SIG-M5 treated with dmso at 0.1 percent for 504 hours (cell line): ENCODE measurements at regions not wholly inside any gene's neighbourhood (a gene's known extent, or its start where the extent isn't known, plus 50 kb on each side); places are given as distances from the start of the nearest gene placed in this dataset.
"Not testable (repeated sequence)": the region's sequence is repeated elsewhere in the genome, so short reads cannot be mapped to it uniquely, and the experiment has no call there.

Experiments used
- DNase-seq: peaks from one replicate; lab custom pipeline; 2025; ENCODE audit not compliant: unreplicated experiment; lab: John Stamatoyannopoulos, UW

DNA sequence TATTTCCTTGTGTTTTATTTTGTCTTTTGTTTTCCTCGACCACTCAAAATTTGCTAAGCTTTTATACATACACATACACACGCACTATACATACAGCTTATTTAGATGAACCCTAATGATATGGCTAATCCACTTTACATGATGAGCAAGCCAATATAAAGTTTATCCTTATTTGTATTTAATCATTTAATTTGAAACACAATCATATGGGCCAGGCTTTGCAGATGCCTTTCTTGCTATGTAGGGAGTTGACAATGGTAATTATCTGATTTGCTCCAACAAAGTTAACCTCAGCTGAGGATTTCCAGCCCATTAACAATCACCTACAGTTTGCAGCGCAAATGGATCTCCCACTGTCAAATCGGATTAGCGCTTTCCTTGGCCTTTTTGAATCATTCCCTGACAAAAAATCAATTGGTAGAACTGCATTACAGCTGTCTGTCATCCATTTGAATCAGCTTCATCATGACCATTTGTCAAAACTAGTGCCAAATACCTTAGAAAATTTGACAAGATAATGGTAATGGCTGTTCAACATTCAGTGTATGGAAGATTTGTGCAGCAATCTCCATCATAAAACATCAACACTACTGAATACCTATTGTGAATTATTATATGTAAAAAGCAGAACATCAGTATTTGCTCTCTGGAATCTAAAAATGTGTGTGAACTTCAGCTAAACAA is 352.6 kb downstream of the MRPL39 start:
- DNase-seq, result no peak

DNA sequence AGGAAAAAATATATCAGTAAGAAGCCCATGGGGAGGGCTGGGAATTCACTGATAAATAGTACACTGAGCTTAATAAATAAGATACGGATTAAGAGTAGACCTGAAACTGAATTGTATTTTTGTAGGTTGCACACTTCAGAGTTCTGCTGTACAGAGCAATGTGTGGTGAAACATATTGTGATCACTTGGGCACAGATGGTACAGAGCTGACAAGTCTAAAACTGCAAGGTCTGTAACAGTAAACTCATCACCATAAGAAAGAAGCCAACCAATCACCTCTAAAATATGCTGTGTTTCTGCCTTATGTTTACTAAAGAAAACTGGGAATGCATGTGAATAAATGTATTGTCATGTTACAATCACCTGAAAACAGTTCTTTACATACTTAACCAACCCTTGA is 360.7 kb downstream of the MRPL39 start:
- no peak for DNase-seq

DNA sequence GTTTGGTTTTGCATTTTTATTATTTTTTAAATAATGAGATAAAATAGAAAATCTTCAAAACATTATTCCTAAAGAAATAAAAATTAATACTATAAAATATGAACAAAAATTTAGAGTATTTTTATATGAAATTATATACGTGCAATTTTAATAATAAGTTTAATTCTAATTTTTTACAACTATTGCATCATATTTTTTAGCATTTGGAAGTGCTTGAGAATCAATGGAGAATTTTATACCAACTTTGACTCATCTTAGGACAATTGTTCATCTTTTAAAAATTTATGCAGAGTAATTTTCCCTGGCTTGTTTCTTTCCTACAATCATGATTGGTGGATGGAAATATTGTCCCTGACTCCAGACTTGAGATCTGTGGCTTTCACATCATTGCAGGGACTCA is 362.5 kb downstream of the MRPL39 start:
- no peak for DNase-seq

DNA sequence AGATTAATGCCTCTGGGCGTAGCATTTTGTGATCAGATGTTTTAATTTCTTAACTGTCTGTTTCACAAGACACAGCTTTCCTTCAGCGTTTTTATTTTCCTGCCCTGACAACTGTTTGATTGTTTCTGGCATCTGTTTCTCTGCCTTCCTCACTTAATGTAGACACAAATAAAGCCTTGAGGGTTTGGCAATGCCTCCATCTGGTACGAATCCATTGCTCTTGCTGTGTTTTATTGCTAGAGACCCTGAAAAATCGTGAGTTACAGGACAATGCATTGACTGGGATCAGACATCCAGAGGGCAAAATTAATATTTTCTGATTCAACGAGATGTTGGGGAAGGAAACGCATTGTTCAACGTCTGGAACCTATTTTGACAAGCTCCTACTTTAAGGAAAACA is 363.5 kb downstream of the MRPL39 start:
- no peak for DNase-seq

DNA sequence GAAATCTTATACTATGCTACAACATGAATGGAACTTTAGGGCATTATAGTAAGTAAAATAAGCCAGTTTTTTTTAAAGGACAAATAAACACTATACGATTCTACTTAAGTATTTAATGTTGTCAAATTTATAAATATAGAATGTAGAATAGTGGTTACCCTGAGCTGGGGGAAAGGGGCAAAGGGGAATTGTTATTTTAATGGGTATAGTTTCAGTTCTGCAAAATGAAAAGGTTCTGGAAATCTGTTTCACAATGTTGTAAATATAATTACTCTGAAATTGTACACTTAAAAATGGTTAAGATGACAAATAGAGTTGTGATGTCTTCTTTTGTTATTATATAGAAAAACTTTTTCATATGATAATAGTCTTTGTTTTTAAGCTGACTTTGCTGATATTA is 366.3 kb downstream of the MRPL39 start:
- peak; percentile 43 for DNase-seq

DNA sequence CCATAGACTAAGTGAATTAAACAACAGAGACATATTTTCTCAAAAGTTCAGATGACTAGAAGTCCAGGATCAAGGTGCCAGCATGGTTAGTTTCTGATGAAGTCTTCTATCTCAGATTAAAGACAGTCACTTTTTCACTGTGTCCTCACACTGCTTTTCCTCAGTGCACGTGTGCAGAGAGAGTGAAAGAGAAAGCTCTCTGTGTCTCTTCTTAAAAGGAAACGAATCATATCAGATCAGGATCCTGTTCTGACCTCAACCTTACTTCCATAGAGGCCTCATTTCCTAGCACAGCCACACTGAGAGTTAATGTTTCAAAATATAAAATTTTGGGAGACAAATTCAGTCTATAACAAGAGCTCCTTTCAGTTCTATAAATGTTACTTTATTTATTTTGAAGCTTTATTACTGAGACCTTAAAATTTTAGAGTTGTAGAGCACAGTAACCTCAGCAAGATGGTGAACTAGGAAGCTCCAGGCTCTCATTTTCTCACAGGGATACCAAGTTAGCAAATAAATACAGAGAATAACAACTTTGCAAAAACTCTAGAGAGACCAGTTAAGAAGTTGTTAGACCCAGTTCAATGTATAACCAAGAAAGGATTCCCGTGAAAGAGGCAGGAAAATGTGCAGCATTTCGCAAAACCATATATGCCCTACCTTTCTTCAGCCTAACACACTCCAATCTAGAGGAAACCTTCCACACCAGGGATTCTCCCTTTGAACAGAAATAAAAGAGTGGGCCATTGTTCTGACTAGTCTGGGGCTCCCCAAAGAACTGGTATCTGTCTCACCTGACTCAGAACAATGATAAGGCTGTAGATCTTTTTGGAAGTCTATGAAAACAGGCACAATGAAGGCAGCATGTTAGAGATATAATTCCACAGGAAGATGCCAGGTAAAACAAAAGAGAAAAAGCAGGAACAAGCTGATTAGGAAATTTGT is 372.2 kb downstream of the MRPL39 start:
- DNase-seq, result no peak

DNA sequence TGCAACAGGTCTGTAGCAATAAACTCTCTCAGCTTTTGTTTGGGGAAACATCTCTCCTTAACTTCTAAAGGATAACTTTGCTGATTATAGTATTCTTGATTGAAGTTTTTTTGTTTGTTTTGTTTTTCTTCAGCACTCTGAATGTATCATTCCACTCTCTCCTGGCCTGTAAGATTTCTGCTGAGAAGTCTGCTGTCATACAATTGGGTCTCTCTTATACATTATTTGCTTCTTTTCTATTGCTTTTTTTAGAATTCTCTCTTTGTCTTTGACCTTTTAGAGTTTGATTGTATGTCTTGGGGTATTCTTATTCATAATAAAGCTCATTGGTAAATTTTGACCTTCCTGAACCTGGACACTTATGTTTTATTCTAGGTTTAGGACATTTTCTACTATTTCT is 386.3 kb downstream of the MRPL39 start:
- DNase-seq, result no peak

DNA sequence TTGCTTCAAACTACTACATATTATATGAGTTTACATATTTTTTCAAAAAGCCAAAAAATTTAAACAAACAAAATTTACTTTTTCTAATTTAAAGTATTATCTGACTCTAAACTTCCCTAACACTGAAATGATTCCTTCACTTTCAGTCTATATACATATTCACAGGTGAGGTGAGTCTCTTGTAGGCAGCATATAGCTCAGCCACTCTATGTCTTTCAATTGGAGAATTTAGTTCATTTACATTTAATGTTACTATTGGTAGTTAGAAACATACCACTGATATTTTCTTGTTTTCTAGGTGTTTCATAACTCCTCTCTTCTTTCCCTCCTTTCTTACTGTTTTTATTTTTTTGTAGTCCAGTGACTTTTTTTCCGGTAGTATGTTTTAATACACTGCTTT is 387.1 kb downstream of the MRPL39 start:
- no peak for DNase-seq

DNA sequence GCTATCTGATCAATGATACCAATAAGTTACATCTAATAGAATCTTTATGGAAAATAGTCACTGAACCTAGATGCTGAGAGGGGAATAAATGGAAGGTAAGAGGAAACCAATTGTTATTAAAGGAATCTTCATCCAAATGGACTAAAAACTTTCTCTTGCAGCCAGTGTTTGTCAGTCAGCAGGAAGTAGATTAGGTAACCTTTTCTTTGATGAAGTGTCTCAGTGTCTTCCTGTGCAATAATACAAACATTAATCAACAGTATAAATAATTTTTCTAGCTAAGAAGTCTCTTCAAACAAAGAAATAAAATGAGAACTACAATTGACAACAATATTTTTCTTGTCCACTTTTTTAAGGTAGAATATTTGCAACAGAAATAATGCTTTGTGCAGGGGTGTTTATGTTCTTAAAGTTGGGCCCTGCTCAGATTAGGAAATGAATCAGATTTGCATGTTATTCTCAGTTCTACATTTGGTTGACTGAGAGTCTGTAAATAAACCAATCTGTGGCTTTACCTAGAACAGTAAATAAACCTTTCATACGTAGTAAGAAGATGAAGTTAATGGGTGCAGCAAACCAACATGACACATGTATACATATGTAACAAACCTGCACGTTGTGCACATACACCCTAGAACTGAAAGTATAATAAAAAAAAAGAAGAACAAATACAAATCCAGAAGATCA is 391.4 kb downstream of the MRPL39 start:
- no peak for DNase-seq

DNA sequence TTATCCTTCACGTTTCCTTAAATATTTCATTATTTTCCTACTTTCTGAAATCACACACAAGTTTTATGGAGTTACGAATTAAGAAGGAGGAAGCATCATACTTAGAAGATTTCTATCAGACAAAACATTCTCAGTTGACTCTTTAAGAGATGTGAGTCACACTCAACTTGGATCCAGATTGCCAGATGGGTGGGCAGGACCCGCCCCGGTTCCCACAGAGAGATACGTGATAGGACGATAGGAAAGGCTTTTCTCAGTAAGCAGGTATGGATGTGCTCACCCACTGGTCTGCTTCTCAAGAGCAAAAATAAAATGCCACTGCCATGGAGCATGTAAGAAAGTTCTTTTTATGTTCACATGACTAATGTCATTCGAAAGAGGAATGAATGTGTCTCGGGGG is 392.6 kb downstream of the MRPL39 start:
- DNase-seq, result no peak

DNA sequence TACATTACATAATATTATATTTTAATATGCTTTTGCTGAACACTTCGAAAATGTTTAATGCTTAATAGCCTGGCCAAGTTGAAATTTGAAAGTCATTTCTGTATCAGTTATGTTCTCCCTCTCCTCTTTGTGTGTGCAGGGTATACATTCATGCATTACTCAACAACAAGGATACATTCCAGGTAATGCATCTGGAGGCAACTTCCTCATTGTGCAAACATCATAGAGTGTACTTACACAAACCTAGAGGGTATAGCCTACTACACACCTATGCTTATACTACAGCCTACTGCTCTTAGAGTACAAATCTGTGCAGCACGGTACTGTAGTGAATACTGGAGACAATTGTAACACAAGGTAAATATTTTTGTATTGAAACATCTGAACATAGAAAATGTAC is 407.3 kb downstream of the MRPL39 start:
- no peak for DNase-seq

DNA sequence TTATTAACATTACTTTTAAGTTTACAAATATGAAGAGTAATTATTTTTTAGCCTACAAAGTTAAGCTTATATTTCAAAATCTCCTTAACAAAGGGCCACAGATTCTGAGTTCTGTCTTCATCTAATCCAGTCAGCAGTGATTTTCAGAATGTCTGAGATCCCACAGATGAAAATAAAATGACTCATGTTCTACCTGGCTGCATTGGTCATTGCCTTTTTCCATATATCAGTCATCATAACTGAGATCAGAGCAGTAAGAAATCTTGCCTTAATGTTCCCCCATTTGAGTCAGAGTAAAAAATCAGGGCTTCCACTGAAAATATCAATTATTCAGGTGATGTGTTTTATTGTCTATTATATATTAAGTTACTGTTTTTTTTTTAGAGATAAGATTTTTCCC is 416.1 kb downstream of the MRPL39 start:
- no peak for DNase-seq

DNA sequence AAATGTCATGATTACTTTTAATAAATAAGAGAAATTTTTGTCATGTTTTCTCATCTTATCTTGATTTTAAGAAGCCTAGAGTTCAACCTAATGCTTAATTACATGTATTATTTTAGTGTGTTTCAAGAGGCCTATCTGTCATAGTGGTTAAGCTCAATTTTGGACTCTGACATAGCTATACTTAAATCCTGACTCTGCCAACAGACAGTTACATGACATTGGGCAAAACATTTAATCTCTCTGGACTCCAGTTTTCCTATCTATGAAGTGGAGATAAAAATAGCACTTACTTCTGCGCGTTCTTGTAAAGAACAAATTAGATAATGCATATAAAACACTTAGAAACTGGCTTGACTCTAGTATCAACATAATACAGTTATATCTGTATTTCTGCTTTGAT is 417.8 kb downstream of the MRPL39 start:
- no peak for DNase-seq

DNA sequence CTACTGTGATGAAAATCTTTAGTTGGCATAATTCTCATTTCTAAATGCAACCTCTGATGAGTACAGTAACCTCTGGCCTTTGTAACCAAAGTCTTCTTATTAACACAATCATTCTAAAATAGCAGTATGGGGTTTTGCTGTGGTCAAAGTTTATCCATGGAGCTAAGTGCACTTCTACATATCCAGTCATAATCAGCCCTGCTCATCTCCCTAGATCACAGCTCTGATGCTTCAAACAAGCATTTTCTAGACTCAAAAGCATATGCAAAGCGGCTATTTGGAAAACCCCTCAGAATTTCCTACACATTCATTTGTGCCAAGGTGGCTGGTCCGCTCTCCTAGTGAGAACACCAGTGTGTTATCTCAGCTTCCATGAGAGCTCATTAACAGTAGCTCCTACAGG is 418.6 kb downstream of the MRPL39 start:
- DNase-seq, result no peak

DNA sequence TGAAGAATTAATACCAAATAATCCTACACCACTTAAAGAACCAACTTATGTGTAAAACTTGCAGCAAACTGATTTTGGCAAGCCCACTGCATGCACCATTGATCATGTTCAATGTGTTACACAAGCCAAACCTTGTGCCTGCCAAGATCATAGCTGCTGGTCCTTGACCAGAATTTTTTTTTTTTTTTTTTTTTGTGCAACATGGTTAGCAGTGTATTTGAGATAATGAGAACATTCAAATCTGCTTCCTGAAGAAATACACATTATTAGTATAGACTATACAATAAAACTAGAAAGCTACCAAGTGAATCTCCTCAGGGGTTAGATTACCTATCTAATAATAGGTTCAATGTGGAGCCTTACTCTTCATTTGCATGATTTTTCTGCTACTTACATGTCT is 421.0 kb downstream of the MRPL39 start:
- DNase-seq, result no peak

DNA sequence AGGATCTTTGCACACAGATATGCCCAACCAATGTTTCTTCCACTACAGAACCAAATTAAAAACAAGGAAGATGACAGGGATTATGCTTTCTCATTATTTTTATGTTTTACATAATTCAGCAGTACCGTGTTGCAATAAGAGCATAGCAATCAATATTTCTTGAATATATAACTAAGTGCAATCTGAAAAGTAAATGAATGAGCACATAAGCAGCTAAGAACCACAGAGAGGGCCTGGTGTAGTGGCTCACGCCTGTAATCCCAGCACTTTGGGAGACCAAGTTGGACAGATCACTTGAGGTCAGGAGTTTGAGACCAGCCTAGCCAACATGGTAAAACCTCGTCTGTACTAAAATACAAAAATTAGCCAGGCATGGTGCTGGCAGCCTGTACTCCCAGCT is 423.7 kb downstream of the MRPL39 start:
- DNase-seq, result no peak

DNA sequence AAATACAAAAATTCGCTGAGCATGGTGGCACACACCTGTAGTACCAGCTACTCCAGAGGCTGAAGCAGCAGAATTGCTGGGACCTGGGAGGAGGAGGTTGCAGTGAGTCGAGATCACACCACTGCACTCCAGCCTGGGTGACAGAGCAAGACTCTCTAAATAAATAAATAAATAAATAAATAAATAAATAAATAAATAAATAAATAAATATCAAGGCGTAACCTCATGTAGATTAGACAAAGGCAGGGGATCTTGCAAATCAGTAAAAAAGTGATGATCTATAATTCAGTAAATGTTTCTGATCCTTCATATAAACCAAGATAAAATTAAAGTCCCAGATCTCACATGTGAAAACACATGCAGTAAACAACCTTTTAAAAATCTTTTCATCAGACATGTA is 425.6 kb downstream of the MRPL39 start:
- not testable (repeated sequence) for DNase-seq

DNA sequence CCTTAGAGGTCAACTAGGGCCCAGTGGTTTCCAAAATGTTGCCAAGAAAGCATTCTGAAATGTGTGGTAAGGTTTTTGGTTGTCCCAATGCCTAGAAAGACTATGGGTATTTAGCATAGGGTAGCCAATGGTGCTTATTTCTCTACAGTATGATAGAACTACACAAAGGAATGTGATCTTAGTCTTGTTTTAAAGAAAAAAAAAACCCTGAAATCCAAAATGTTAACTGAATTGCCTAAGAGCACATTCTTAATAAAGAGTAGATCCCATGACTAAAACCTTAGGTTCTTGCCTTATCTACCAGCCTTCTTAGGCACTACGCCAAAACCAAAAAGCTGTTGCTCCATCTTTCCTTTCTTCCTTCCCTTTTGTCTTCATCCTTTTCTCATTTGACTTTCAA is 428.2 kb downstream of the MRPL39 start:
- DNase-seq, result peak; percentile 76

DNA sequence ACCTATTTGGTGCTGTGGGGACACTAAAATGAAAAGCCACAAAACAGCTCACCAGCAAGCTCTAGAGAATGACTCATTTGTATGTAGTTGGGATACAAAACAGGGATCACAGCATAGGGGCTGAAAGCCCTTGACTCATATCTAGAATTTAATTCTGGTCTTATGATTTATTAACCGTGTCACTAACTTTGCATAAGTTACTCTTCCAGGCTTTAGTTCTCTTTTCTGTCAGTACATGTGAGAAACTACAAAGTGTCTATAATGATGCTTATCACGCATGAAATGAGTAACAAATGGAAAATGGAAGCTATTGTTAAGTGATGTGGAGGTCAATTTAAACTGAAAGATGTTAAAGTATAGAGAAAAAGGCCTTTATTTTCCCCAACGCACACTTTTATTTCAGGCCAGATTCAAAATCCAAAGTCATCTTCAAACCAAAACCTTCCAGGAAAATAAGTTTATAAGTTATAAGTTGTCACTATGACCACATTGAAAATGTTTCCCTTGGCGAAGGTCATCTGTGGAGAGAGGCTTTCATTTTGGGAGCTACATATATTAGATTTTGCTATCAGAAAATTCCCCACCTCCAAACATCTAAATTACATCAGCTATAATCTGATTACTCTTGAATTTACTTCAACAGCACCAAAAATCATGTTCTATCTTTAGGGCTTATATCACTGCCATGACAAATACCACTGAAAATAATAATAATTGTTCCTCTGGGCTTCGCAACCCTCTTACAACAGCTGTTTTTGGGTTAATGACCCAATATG is 430.5 kb downstream of the MRPL39 start:
- no peak for DNase-seq

DNA sequence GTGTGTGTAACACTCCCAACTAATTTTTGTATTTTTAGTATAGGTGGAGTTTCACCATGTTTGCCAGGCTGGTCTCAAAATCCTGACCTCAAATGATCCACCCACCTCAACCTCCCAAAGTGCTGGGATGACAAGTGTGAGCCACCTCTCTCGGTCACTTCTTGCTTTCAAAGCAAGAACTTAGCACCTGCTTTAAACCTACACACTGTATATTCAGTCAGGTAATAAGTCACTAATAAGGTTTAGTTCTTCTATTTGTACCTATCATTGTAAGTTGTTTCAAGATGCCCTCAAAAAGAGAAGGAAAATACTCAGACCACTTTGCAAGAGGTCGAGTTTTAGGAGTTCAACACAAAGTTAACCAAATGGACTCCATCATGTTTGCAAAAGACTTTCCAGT is 431.3 kb downstream of the MRPL39 start:
- no peak for DNase-seq

DNA sequence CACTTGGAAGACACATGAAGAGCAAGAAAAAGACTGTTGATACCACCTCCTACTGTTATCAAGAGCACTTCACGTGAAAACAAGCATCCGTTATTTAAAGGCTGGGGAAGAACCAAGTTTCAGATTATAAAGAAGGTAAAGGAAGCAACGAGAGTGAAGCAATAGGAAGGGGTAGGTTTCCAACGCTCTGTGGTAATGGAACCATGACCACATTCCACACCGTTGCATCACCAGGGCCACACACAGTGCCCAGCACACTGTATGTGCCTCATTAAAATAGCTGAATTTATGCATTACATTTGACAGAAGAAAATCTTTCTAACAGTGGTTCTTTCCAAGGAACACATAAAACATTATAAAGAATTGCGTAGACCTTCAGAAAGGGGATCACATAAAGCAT is 435.8 kb downstream of the MRPL39 start:
- peak; percentile 93 for DNase-seq
